ENCODE measurements at regions not wholly inside any gene's neighbourhood (a gene's known extent, or its start where the extent isn't known, plus 50 kb on each side); places are given as distances from the start of the nearest gene placed in this dataset.

- DNase-seq: no peak
These were observed 51.4 kb upstream of the SOX2 start for GRCh38 chr3:181660337-181660736.

- no peak for DNase-seq
These were observed 74.3 kb upstream of the SOX2 start for GRCh38 chr3:181637456-181637855.

- DNase-seq: no peak
These were observed 74.7 kb upstream of the SOX2 start for GRCh38 chr3:181637056-181637455.

GRCh38 chr3:181635141-181635540 lies 76.6 kb upstream of the SOX2 start:
- no peak for DNase-seq

GRCh38 chr3:181633556-181633955 lies 78.2 kb upstream of the SOX2 start:
- DNase-seq: no peak

GRCh38 chr3:181631901-181632300 lies 79.8 kb upstream of the SOX2 start:
- no peak for DNase-seq

GRCh38 chr3:181630853-181631252 lies 80.9 kb upstream of the SOX2 start:
- no peak for DNase-seq

- no peak for DNase-seq
These were observed 82.0 kb upstream of the SOX2 start for GRCh38 chr3:181629711-181630110.

GRCh38 chr3:181629029-181629428 lies 82.7 kb upstream of the SOX2 start:
- DNase-seq: no peak

- DNase-seq: no peak
These were observed 83.3 kb upstream of the SOX2 start for GRCh38 chr3:181628384-181628783.

GRCh38 chr3:181626036-181626435 lies 85.7 kb upstream of the SOX2 start:
- no peak for DNase-seq

GRCh38 chr3:181623924-181624694 lies 87.6 kb upstream of the SOX2 start:
- DNase-seq: no peak

- no peak for DNase-seq
These were observed 89.4 kb upstream of the SOX2 start for GRCh38 chr3:181622365-181622764.

GRCh38 chr3:181619897-181620296 lies 91.8 kb upstream of the SOX2 start:
- no peak for DNase-seq

GRCh38 chr3:181618260-181618659 lies 93.5 kb upstream of the SOX2 start:
- DNase-seq: no peak

- DNase-seq: no peak
These were observed 95.3 kb upstream of the SOX2 start for GRCh38 chr3:181616088-181617070.

- DNase-seq: no peak
These were observed 96.1 kb upstream of the SOX2 start for GRCh38 chr3:181615666-181616065.

- DNase-seq: no peak
These were observed 96.8 kb upstream of the SOX2 start for GRCh38 chr3:181614878-181615277.

- DNase-seq: no peak
These were observed 97.9 kb upstream of the SOX2 start for GRCh38 chr3:181613813-181614212.

- DNase-seq: no peak
These were observed 98.5 kb upstream of the SOX2 start for GRCh38 chr3:181613191-181613590.

GRCh38 chr3:181610973-181611265 lies 100.8 kb upstream of the SOX2 start:
- DNase-seq: no peak

- DNase-seq: no peak
These were observed 101.4 kb upstream of the SOX2 start for GRCh38 chr3:181610083-181610972.

Data from stimulated activated CD4-positive, alpha-beta T cell treated with anti-CD3 and anti-CD28 coated beads, Interleukin-2, amount 100 ng/mL, for 24 hours (primary cell).